PC-9 (cell line): ENCODE measurements at regions not wholly inside any gene's neighbourhood (a gene's known extent, or its start where the extent isn't known, plus 50 kb on each side); places are given as distances from the start of the nearest gene placed in this dataset.
"Not testable (repeated sequence)": the region's sequence is repeated elsewhere in the genome, so short reads cannot be mapped to it uniquely, and the experiment has no call there.

Source experiments
- BruUV-seq: library from RNA; stranded (reverse); fragments of 400-500 nt; replicated peaks from 2 replicates; lab custom pipeline; 2021; lab: Mats Ljungman, UMichigan
- CTCF ChIA-PET: fragments of 300-600 bp; sonication (Branson Sonifier 250); formaldehyde crosslinking; loops from one replicate; lab custom pipeline; 2022; ENCODE audit warnings: antibody characterized with exemption; lab: Charles Lee
- POLR2A ChIA-PET: fragments of 300-600 bp; sonication (Branson Sonifier 250); formaldehyde crosslinking; loops from one replicate; lab custom pipeline; 2022; ENCODE audit warnings: antibody characterized with exemption; ENCODE audit not compliant: unreplicated experiment; lab: Charles Lee
- DNase-seq, 2 experiments: peaks; one replicate each; pipeline versions ENCODE4 v3.0.0 to v3.0.0-alpha.2; 2015 to 2022; ENCODE audit warnings: mixed read lengths in 1 of 2
- H2AFZ ChIP-seq: fragments of 200-600 bp; sonication (generic); 2 replicates; pipeline ENCODE4 v1.8.1; 2017; ENCODE audit warnings: antibody characterized with exemption
- H3F3A ChIP-seq: fragments of 200-600 bp; sonication (generic); 2 replicates; pipeline ENCODE4 v1.8.1; 2017; ENCODE audit warnings: antibody characterized with exemption, mild to moderate bottlenecking, low read depth; ENCODE audit not compliant: insufficient read depth
- H3K27ac ChIP-seq: fragments of 200-600 bp; sonication (generic); 2 replicates; pipeline ENCODE4 v1.6.1; 2016; ENCODE audit warnings: mixed run types
- H3K27me3 ChIP-seq: fragments of 200-600 bp; sonication (generic); 2 replicates; pipeline ENCODE4 v1.6.1; 2016; ENCODE audit warnings: low read depth, mixed run types; ENCODE audit not compliant: insufficient read depth
- H3K36me3 ChIP-seq: fragments of 200-600 bp; sonication (generic); 2 replicates; pipeline ENCODE4 v1.6.1; 2016; ENCODE audit warnings: low read depth, mixed run types
- H3K4me1 ChIP-seq: fragments of 200-600 bp; sonication (generic); replicated peaks from 2 replicates; pipeline ENCODE4 v1.6.1; 2016; ENCODE audit warnings: mixed run types; ENCODE audit not compliant: insufficient read depth
- H3K4me2 ChIP-seq: fragments of 200-600 bp; sonication (generic); 2 replicates; pipeline ENCODE4 v1.6.1; 2017; ENCODE audit warnings: mixed run types
- H3K4me3 ChIP-seq: fragments of 200-600 bp; sonication (generic); 2 replicates; pipeline ENCODE4 v1.6.1; 2016; ENCODE audit warnings: mixed run types
- H3K79me2 ChIP-seq: fragments of 200-600 bp; sonication (generic); 2 replicates; pipeline ENCODE4 v1.6.1; 2017; ENCODE audit warnings: low read depth, mixed run types
- H3K9me2 ChIP-seq: fragments of 200-600 bp; sonication (generic); 2 replicates; pipeline ENCODE4 v1.8.1; 2017; ENCODE audit warnings: mild to moderate bottlenecking; ENCODE audit not compliant: insufficient read depth
- H3K9me3 ChIP-seq: fragments of 200-600 bp; sonication (generic); 2 replicates; pipeline ENCODE4 v1.8.1; 2016; ENCODE audit warnings: low read depth; ENCODE audit not compliant: insufficient read depth
- H4K20me1 ChIP-seq: fragments of 200-600 bp; sonication (generic); 2 replicates; pipeline ENCODE4 v1.8.1; 2017; ENCODE audit not compliant: insufficient read depth
- EZH2 ChIP-seq: fragments of 200-600 bp; sonication (generic); IDR thresholded peaks from 2 replicates; pipeline ENCODE4 v1.8.0; 2017; ENCODE audit warnings: antibody characterized with exemption, low read depth
- intact Hi-C: fragments of 100-400 bp; cut with micrococcal nuclease; formaldehyde crosslinking; loops from one replicate; pipeline ENCODE4 v1.10.0; 2022; ENCODE audit not compliant: unreplicated experiment
- TF ChIP-seq, protein P1 (sequence below): fragments of 200-600 bp; sonication (generic); conservative IDR thresholded peaks from 2 replicates; pipeline ENCODE4 v1.6.1; 2017; ENCODE audit warnings: mixed run types, antibody characterized with exemption, mild to moderate bottlenecking, moderate library complexity

DNA sequence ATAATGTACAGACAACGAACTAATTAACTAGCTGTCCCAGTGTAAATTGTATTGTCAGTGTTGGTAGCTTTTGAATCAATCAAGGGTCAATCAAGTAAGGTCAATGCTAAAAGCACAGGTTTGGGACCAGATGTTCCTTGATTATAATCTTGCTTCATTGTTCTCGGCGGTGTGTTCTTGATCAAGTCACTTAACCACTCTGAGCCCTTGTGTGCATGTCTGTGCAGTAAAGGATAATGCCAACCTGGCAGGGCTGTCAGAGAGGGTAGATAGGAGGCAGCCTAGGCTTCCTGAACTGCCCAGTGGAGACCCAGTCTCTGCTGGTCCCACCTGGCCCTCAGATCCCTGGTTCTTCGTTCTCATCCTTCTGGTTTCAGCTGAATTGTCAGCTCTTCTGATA is 221.0 kb downstream of the EMX2 start:
- Histone ChIP-seq H3K27ac (no peak overlapping the region), H2AFZ (no peak overlapping the region), H3F3A (no peaks in the 10 kb centered on the region), H3K4me2 (no peak overlapping the region), H3K79me2 (no peaks in the 10 kb centered on the region), H3K9me2 (no peaks in the 10 kb centered on the region), H3K27me3 (peaks cover 46% of the 10 kb centered on the region), H3K4me3 (no peak overlapping the region), H3K36me3 (no peaks in the 10 kb centered on the region), H3K9me3 (no peaks in the 10 kb centered on the region), H4K20me1 (no peaks in the 10 kb centered on the region), H3K4me1 (no peaks in the 10 kb centered on the region)
- POLR2A ChIA-PET, result no interaction called here
- no TSS peak for BruUV-seq
- TF ChIP-seq EZH2, result no peak
- TF ChIP-seq, protein P1, sequence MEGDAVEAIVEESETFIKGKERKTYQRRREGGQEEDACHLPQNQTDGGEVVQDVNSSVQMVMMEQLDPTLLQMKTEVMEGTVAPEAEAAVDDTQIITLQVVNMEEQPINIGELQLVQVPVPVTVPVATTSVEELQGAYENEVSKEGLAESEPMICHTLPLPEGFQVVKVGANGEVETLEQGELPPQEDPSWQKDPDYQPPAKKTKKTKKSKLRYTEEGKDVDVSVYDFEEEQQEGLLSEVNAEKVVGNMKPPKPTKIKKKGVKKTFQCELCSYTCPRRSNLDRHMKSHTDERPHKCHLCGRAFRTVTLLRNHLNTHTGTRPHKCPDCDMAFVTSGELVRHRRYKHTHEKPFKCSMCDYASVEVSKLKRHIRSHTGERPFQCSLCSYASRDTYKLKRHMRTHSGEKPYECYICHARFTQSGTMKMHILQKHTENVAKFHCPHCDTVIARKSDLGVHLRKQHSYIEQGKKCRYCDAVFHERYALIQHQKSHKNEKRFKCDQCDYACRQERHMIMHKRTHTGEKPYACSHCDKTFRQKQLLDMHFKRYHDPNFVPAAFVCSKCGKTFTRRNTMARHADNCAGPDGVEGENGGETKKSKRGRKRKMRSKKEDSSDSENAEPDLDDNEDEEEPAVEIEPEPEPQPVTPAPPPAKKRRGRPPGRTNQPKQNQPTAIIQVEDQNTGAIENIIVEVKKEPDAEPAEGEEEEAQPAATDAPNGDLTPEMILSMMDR, result no peak
- CTCF ChIA-PET, result no interaction called here
- DNase-seq, result no peak
- intact Hi-C loops, result no loop called here

DNA sequence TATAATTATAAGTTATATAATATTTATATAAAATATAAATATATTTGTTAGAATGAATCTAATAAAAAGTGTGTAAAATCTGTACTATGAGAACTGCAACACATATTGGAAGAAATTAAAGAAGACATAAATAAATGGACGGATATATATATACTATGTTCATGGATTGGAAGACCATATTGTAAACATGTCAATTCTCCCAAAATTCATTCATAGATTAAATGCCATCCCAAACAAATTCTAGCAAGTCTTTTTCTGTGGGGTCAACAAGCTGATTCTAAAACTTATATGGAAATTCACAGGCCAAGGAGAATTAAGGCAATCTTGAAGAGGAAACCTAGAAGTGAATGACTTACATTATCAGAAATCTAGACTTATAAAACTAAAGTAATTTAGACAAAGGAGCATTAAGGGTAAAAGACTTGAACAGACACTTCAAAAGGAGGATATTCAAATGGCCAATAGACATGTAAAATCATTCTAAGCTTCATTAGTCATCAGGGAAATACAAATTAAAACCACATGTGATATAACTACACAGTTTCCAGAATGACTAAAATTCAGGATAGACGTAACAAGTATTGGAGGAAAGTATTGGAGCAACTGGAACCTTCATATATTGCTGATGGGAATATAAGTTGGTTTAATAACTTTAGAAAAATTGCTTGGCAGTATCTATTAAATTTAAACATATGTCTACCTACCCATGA is 225.9 kb downstream of the EMX2 start:
- Histone ChIP-seq H3K9me3 (no peaks in the 10 kb centered on the region), H2AFZ (no peak overlapping the region), H3K4me2 (no peak overlapping the region), H3K27me3 (peaks cover 20% of the 10 kb centered on the region), H3K79me2 (no peaks in the 10 kb centered on the region), H4K20me1 (no peaks in the 10 kb centered on the region), H3K4me3 (no peak overlapping the region), H3K4me1 (no peaks in the 10 kb centered on the region), H3K36me3 (no peaks in the 10 kb centered on the region), H3F3A (no peaks in the 10 kb centered on the region), H3K27ac (no peak overlapping the region), H3K9me2 (no peaks in the 10 kb centered on the region)
- TF ChIP-seq, protein P1, result no peak
- no peak for TF ChIP-seq EZH2
- no peak for DNase-seq
- ChIA-PET CTCF (no interaction called here), POLR2A (no interaction called here)
- intact Hi-C loops, result no loop called here
- no TSS peak for BruUV-seq

DNA sequence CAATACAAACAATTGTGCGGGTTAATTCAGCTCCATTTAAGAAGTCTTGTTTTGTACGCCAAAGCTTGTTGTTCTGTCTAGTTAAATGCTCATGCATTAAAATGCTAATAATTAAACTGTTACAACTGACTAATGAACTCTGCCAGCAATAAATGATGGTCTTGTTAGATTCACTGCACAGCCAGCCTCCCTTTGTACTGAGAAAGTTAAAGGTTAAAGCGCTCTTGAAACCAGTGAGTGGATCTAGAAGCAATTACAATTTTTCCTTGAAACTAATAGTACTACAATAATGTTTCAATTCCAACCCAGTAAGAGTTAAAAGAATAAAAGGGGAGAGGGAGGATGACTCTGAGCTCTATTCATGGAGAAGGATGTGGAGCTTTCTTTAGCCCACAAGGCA is 233.0 kb downstream of the EMX2 start:
- intact Hi-C loops, result no loop called here
- no TSS peak for BruUV-seq
- no peak for DNase-seq

DNA sequence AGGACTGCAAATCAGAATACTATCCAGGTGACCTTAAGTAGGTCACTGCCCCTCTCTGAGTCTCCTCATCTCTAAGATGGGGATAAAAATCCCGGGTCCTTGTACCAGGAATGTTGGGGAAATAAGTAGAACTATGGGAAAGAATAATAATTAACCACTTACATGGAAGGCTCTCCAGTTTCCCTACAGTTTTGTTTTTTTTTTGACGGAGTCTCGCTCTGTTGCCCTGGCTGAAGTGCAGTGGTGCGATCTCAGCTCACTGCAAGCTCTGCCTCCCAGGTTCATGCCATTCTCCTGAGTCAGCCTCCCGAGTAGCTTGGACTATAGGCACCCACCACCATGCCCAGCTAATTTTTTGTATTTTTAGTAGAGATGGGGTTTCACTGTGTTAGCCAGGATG is 234.7 kb downstream of the EMX2 start:
- H3K4me1 ChIP-seq, CTCF ChIA-PET, H3K27ac ChIP-seq, BruUV-seq, H4K20me1 ChIP-seq, DNase-seq, H3K4me2 ChIP-seq, H3K9me3 ChIP-seq, H3K4me3 ChIP-seq, H3F3A ChIP-seq, H3K79me2 ChIP-seq, POLR2A ChIA-PET, H2AFZ ChIP-seq, H3K36me3 ChIP-seq, intact Hi-C loops, H3K9me2 ChIP-seq: not testable (repeated sequence)
- H3K27me3 ChIP-seq, result peaks cover 73% of the 10 kb centered on the region

More for the DNA sequence above, 233.0 kb downstream of the EMX2 start:
- Histone ChIP-seq H3F3A (no peaks in the 10 kb centered on the region), H3K27ac (no peak overlapping the region), H2AFZ (no peak overlapping the region), H3K4me3 (no peak overlapping the region), H4K20me1 (no peaks in the 10 kb centered on the region), H3K36me3 (no peaks in the 10 kb centered on the region), H3K4me2 (no peak overlapping the region), H3K79me2 (no peaks in the 10 kb centered on the region), H3K4me1 (no peaks in the 10 kb centered on the region), H3K27me3 (peaks cover 57% of the 10 kb centered on the region), H3K9me2 (no peaks in the 10 kb centered on the region), H3K9me3 (no peaks in the 10 kb centered on the region)
- ChIA-PET CTCF (no interaction called here), POLR2A (no interaction called here)
- TF ChIP-seq EZH2, result no peak
- TF ChIP-seq, protein P1, result no peak
